ENCODE measurements at regions not wholly inside any gene's neighbourhood (a gene's known extent, or its start where the extent isn't known, plus 50 kb on each side); places are given as distances from the start of the nearest gene placed in this dataset.
"Not testable (repeated sequence)": the region's sequence is repeated elsewhere in the genome, so short reads cannot be mapped to it uniquely, and the experiment has no call there.

- Mint-ChIP-seq H3K4me1 (ENCODE audit: low read depth, unreplicated experiment) (no peaks in the 10 kb centered on the region), H3K27ac (ENCODE audit: unreplicated experiment) (no peak overlapping the region), H3K4me3 (ENCODE audit: unreplicated experiment) (no peak overlapping the region), H3K27me3 (ENCODE audit: insufficient read depth, unreplicated experiment) (peaks cover 5% of the 10 kb centered on the region), H3K36me3 (ENCODE audit: insufficient read depth, unreplicated experiment) (no peaks in the 10 kb centered on the region), H3K9me3 (ENCODE audit: unreplicated experiment) (no peaks in the 10 kb centered on the region)
- no peak for DNase-seq
- ChIA-PET CTCF (no interaction called here), POLR2A (no interaction called here)
- TF ChIP-seq, protein P1, sequence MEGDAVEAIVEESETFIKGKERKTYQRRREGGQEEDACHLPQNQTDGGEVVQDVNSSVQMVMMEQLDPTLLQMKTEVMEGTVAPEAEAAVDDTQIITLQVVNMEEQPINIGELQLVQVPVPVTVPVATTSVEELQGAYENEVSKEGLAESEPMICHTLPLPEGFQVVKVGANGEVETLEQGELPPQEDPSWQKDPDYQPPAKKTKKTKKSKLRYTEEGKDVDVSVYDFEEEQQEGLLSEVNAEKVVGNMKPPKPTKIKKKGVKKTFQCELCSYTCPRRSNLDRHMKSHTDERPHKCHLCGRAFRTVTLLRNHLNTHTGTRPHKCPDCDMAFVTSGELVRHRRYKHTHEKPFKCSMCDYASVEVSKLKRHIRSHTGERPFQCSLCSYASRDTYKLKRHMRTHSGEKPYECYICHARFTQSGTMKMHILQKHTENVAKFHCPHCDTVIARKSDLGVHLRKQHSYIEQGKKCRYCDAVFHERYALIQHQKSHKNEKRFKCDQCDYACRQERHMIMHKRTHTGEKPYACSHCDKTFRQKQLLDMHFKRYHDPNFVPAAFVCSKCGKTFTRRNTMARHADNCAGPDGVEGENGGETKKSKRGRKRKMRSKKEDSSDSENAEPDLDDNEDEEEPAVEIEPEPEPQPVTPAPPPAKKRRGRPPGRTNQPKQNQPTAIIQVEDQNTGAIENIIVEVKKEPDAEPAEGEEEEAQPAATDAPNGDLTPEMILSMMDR (IDR thresholded peaks at IDR 0.05; ENCODE audit: insufficient read depth in 1 of 2, low read depth in 1 of 2, low read length in 1 of 2, severe bottlenecking in 1 of 2, unreplicated experiment in 1 of 2) = no peak
- H3K36me3 ChIP-seq (ENCODE audit: control insufficient read depth, insufficient read depth, low read length) = no peaks in the 10 kb centered on the region
- H3K4me3 ChIP-seq (ENCODE audit: low read depth, low read length) = no peak overlapping the region
- BruUV-seq (replicated peaks) = no TSS peak
- no peaks in the 10 kb centered on the region for H3K27me3 ChIP-seq (replicated peaks; ENCODE audit: control insufficient read depth, insufficient read depth, low read length)
- intact Hi-C loops (cut with micrococcal nuclease; ENCODE audit: unreplicated experiment) = no loop called here
- H3K4me1 ChIP-seq = no peaks in the 10 kb centered on the region
- H3K9me3 ChIP-seq = no peaks in the 10 kb centered on the region
Measured at GRCh38 chr4:131609039-131609438, 1540.1 kb upstream of the PCDH10 start.

GRCh38 chr4:131610517-131610916 is 1538.6 kb upstream of the PCDH10 start:
- H3K27ac Mint-ChIP-seq (ENCODE audit: unreplicated experiment); H3K4me1 Mint-ChIP-seq (ENCODE audit: low read depth, unreplicated experiment); DNase-seq; H3K9me3 ChIP-seq; H3K36me3 Mint-ChIP-seq (ENCODE audit: insufficient read depth, unreplicated experiment); H3K9me3 Mint-ChIP-seq (ENCODE audit: unreplicated experiment); POLR2A ChIA-PET; H3K27me3 ChIP-seq (replicated peaks; ENCODE audit: control insufficient read depth, insufficient read depth, low read length); H3K4me3 ChIP-seq (ENCODE audit: low read depth, low read length); H3K36me3 ChIP-seq (ENCODE audit: control insufficient read depth, insufficient read depth, low read length); H3K27me3 Mint-ChIP-seq (ENCODE audit: insufficient read depth, unreplicated experiment); CTCF ChIA-PET; BruUV-seq (replicated peaks); intact Hi-C loops (cut with micrococcal nuclease; ENCODE audit: unreplicated experiment); H3K4me1 ChIP-seq; H3K4me3 Mint-ChIP-seq (ENCODE audit: unreplicated experiment): not testable (repeated sequence)

- ChIA-PET POLR2A (no interaction called here), CTCF (interaction anchor here (0.6 kb wide), 1 partner anchor 31 kb away, joined by 3 read pairs; no protein-coding TSS in a partner anchor)
- no peak overlapping the region for H3K27ac Mint-ChIP-seq (ENCODE audit: unreplicated experiment)
- H3K36me3 Mint-ChIP-seq (ENCODE audit: insufficient read depth, unreplicated experiment) = no peaks in the 10 kb centered on the region
- intact Hi-C loops (cut with micrococcal nuclease; ENCODE audit: unreplicated experiment) = no loop called here
- no peaks in the 10 kb centered on the region for H3K4me1 Mint-ChIP-seq (ENCODE audit: low read depth, unreplicated experiment)
- Histone ChIP-seq H3K4me1 (no peaks in the 10 kb centered on the region), H3K36me3 (ENCODE audit: control insufficient read depth, insufficient read depth, low read length) (no peaks in the 10 kb centered on the region), H3K4me3 (ENCODE audit: low read depth, low read length) (no peak overlapping the region), H3K9me3 (no peaks in the 10 kb centered on the region), H3K27me3 (replicated peaks; ENCODE audit: control insufficient read depth, insufficient read depth, low read length) (no peaks in the 10 kb centered on the region)
- no TSS peak for BruUV-seq (replicated peaks)
- H3K4me3 Mint-ChIP-seq (ENCODE audit: unreplicated experiment) = no peak overlapping the region
- DNase-seq = no peak
- TF ChIP-seq, protein P1 (IDR thresholded peaks at IDR 0.05; ENCODE audit: insufficient read depth in 1 of 2, low read depth in 1 of 2, low read length in 1 of 2, severe bottlenecking in 1 of 2, unreplicated experiment in 1 of 2) = no peak
- no peaks in the 10 kb centered on the region for H3K9me3 Mint-ChIP-seq (ENCODE audit: unreplicated experiment)
- H3K27me3 Mint-ChIP-seq (ENCODE audit: insufficient read depth, unreplicated experiment) = peaks cover 5% of the 10 kb centered on the region
Measured at GRCh38 chr4:131613086-131613823, 1535.8 kb upstream of the PCDH10 start.

All from Caco-2 (cell line).